Fibroblast of mammary gland (primary cell): ENCODE measurements at regions not wholly inside any gene's neighbourhood (a gene's known extent, or its start where the extent isn't known, plus 50 kb on each side); places are given as distances from the start of the nearest gene placed in this dataset.
A peak's percentile ranks its signal among the peaks of the same experiment; 100 is the strongest.

Source experiments
- DNase-seq: peaks from one replicate; pipeline ENCODE4 v3.0.0-alpha.2; 2010; ENCODE audit warnings: low read depth
- H3K4me3 ChIP-seq: 2 replicates; pipeline ENCODE4 v1.5.1; 2011; ENCODE audit warnings: low read depth, mild to moderate bottlenecking, low read length, moderate library complexity; ENCODE audit not compliant: control insufficient read depth
- TF ChIP-seq, protein P1 (sequence below): conservative IDR thresholded peaks from 2 replicates; pipeline ENCODE4 v1.5.1; 2011; ENCODE audit warnings: low read depth, low read length, inconsistent platforms; ENCODE audit not compliant: control insufficient read depth, insufficient read depth

GRCh38 chr4:176439611-176440010 is 119.8 kb downstream of the SPCS3 start:
- DNase-seq = no peak
- H3K4me3 ChIP-seq = no peak overlapping the region
- TF ChIP-seq, protein P1, sequence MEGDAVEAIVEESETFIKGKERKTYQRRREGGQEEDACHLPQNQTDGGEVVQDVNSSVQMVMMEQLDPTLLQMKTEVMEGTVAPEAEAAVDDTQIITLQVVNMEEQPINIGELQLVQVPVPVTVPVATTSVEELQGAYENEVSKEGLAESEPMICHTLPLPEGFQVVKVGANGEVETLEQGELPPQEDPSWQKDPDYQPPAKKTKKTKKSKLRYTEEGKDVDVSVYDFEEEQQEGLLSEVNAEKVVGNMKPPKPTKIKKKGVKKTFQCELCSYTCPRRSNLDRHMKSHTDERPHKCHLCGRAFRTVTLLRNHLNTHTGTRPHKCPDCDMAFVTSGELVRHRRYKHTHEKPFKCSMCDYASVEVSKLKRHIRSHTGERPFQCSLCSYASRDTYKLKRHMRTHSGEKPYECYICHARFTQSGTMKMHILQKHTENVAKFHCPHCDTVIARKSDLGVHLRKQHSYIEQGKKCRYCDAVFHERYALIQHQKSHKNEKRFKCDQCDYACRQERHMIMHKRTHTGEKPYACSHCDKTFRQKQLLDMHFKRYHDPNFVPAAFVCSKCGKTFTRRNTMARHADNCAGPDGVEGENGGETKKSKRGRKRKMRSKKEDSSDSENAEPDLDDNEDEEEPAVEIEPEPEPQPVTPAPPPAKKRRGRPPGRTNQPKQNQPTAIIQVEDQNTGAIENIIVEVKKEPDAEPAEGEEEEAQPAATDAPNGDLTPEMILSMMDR = no peak

- TF ChIP-seq, protein P1 = no peak
- no peak for DNase-seq
- no peak overlapping the region for H3K4me3 ChIP-seq
Observed at GRCh38 chr4:176440698-176441097, 120.9 kb downstream of the SPCS3 start.

DNA sequence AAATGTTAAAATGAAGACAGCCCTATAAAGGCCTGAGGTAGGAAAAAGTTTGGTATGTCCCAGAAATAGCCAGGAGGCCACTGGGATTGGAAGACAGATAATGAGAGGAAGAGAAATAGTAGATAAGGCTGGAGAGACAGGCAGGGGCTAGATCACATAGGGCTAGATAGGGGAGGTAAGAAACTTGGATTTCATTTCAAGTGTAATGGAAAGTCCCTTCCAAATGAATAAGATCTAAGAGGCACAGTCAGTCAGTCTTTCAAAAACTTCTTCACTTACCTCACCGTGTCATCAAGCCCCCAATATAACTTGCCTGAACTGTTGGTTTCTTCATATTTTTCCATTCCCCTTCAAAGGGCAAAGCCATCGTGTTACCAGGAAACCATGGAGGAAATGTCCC is 121.8 kb downstream of the SPCS3 start:
- H3K4me3 ChIP-seq = no peak overlapping the region
- TF ChIP-seq, protein P1 = no peak
- DNase-seq = no peak

DNA sequence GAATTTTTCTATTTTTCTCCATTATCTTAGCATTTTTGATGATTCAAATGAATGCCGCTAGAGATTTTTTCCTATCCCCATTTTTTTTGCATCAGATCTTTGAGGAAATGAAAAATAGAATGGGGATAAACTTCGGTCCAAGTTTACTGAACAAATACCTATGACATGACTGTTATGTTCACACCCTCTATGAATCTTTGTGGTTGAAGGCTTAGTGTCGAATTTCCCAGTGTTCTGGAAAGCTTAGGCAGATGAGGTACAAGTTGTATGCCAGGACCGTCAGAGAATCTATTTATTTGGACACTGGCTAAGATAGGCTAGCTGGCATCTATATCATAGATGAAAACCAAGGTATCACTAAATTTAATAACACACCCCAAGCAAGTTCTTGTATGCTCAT is 123.4 kb downstream of the SPCS3 start:
- no peak overlapping the region for H3K4me3 ChIP-seq
- peak; percentile 95 for DNase-seq
- TF ChIP-seq, protein P1 = no peak

DNA sequence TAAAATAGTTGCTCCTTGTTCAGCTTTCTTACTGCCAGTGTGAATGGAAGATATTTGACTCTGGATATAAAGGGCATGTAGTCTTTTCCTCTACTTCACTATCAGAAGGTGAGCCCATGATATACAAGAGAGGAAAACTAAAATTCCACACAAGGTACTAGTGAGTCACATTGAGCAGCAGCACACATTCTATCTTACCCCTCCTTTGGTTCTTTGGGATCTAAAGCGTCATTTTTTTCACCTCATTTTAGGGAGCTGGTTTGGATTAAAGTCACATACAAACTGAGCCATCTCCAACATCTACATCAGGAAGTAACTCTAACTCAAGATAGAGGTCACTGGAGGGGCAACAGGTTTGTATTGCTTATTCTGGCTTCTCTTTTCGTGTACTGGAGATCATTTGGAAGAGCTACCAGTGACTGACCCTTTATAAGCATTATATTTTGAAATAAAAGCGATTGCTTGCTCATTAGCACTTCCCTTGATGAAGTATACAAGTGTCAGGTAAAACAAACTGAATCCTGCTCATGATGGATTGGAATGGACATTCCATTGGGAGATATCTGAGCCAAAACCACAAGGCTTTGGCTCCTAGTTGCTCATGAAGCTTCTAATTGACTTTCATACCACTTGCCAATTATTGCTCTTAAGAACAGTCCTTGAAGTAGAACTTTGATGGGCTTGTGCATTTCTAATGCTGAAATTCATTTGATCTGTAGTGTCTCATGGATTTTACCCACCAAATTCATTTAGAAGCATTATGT is 124.1 kb downstream of the SPCS3 start:
- peak; percentile 67 for DNase-seq
- TF ChIP-seq, protein P1 = no peak
- no peak overlapping the region for H3K4me3 ChIP-seq

GRCh38 chr4:176444741-176445140 is 125.0 kb downstream of the SPCS3 start:
- peak; percentile 81 for DNase-seq
- TF ChIP-seq, protein P1 = no peak
- H3K4me3 ChIP-seq = no peak overlapping the region
